Prostate gland (tissue), 2 donors: ENCODE measurements at regions not wholly inside any gene's neighbourhood (a gene's known extent, or its start where the extent isn't known, plus 50 kb on each side); places are given as distances from the start of the nearest gene placed in this dataset.
"Not testable (repeated sequence)": the region's sequence is repeated elsewhere in the genome, so short reads cannot be mapped to it uniquely, and the experiment has no call there.

ENCODE experiments used
- DNase-seq: peaks from one replicate; pipeline ENCODE4 v3.0.0-alpha.2; 2019; ENCODE audit warnings: low spot score
- H3K27ac ChIP-seq, 2 donors: fragments of 200-600 bp; sonication (generic); 2 replicates each; pipeline ENCODE4 v1.5.1; 2017 to 2019
- H3K27me3 ChIP-seq: fragments of 200-600 bp; sonication (generic); replicated peaks from 2 replicates; pipeline ENCODE4 v1.5.1; 2019; ENCODE audit not compliant: insufficient read depth
- H3K36me3 ChIP-seq, 2 donors: fragments of 200-600 bp; sonication (generic); 1 replicate in 1 of 2; 2 replicates in 1 of 2; pipeline versions ENCODE4 v1.5.1 to v1.8.1; 2017 to 2019
- H3K4me1 ChIP-seq: fragments of 200-600 bp; sonication (generic); replicated peaks from 2 replicates; pipeline ENCODE4 v1.5.1; 2019
- H3K4me3 ChIP-seq, 2 donors: fragments of 200-600 bp; sonication (generic); 2 replicates each; pipeline ENCODE4 v1.5.1; 2017 to 2019
- H3K9me3 ChIP-seq: fragments of 200-600 bp; sonication (generic); 2 replicates; pipeline ENCODE4 v1.5.1; 2017
- CTCF ChIP-seq, 4 experiments: fragments of 200-600 bp in 2 of 4; fragments of 450-650 bp in 2 of 4; sonication (generic) in 2 of 4; IDR thresholded peaks; 1 replicate in 3 of 4; 2 replicates in 1 of 4; pipeline ENCODE4 v1.5.1; 2016 to 2019; ENCODE audit warnings: antibody characterized with exemption in 4 of 4, mild to moderate bottlenecking in 2 of 4, moderate library complexity in 2 of 4
- POLR2A ChIP-seq: fragments of 450-650 bp; IDR thresholded peaks from one replicate; pipeline ENCODE4 v1.6.1; 2016; ENCODE audit warnings: antibody characterized with exemption, mild to moderate bottlenecking
- POLR2AphosphoS5 ChIP-seq: sonication (generic); formaldehyde crosslinking; IDR thresholded peaks from one replicate; pipeline ENCODE4 v1.6.1; 2017; ENCODE audit warnings: antibody characterized with exemption
- WGBS: methylation state at CpG from one replicate; pipeline ENCODE4 v1.1.5; 2018; 5-methylcytosine and 5-hydroxymethylcytosine counted together
- intact Hi-C: fragments of 100-400 bp; cut with DNase I; formaldehyde crosslinking; loops from one replicate; pipeline ENCODE4 v1.14.2; 2022

- DNase-seq, intact Hi-C loops: not testable (repeated sequence)
- WGBS = 88% methylated on average over 13 of the region's 13 CpGs
Measured at GRCh38 chr2:132068407-132068806, 93.3 kb downstream of the ANKRD30BL start.

GRCh38 chr2:132065391-132065790, 96.4 kb downstream of the ANKRD30BL start:
- DNase-seq, H3K36me3 ChIP-seq, H3K27me3 ChIP-seq, intact Hi-C loops, H3K4me3 ChIP-seq, H3K27ac ChIP-seq, H3K9me3 ChIP-seq, H3K4me1 ChIP-seq: not testable (repeated sequence)
- WGBS = 86% methylated on average over 2 of the region's 2 CpGs

More at GRCh38 chr2:132068407-132068806, 93.3 kb downstream of the ANKRD30BL start:
- H3K27ac ChIP-seq, H3K27me3 ChIP-seq, H3K4me1 ChIP-seq, H3K9me3 ChIP-seq, H3K36me3 ChIP-seq, H3K4me3 ChIP-seq: not testable (repeated sequence)

GRCh38 chr2:132039609-132040236, 122.0 kb downstream of the ANKRD30BL start:
- H3K4me1 ChIP-seq, H3K27ac ChIP-seq, H3K36me3 ChIP-seq, H3K4me3 ChIP-seq, DNase-seq, H3K27me3 ChIP-seq, intact Hi-C loops, H3K9me3 ChIP-seq: not testable (repeated sequence)
- WGBS = 48% methylated on average over 5 of the region's 5 CpGs

GRCh38 chr2:132038883-132039235, 122.9 kb downstream of the ANKRD30BL start:
- peak overlapping the region in 1 of 2 donors; percentile 31 for H3K4me3 ChIP-seq
- H3K36me3 ChIP-seq, H3K4me1 ChIP-seq, H3K27ac ChIP-seq, DNase-seq, H3K27me3 ChIP-seq, intact Hi-C loops, H3K9me3 ChIP-seq: not testable (repeated sequence)
- 3% methylated on average over 1 of the region's 1 CpG for WGBS

GRCh38 chr2:132038179-132038882, 123.4 kb downstream of the ANKRD30BL start:
- Histone ChIP-seq H3K4me3 (peak overlapping the region; percentile 31 to 35), H3K4me1 (no peaks in the 10 kb centered on the region), H3K27ac (no peak overlapping the region), H3K9me3 (no peaks in the 10 kb centered on the region), H3K36me3 (no peaks in the 10 kb centered on the region), H3K27me3 (no peaks in the 10 kb centered on the region)
- intact Hi-C loops = no loop called here
- WGBS = 1% methylated on average over 81 of the region's 84 CpGs
- TF ChIP-seq POLR2AphosphoS5 (no peak), POLR2A (no peak), CTCF (IDR thresholded peaks at IDR 0.05) (no peak)
- DNase-seq = no peak

- no peaks in the 10 kb centered on the region for H3K36me3 ChIP-seq
- H3K4me3 ChIP-seq = peak overlapping the region; percentile 31 to 35
- H3K4me1 ChIP-seq = no peaks in the 10 kb centered on the region
- H3K9me3 ChIP-seq = no peaks in the 10 kb centered on the region
- WGBS = 7% methylated on average over 47 of the region's 53 CpGs
- no peaks in the 10 kb centered on the region for H3K27me3 ChIP-seq
- intact Hi-C loops = no loop called here
- H3K27ac ChIP-seq = no peak overlapping the region
- no peak for DNase-seq
- TF ChIP-seq POLR2A (no peak), CTCF (IDR thresholded peaks at IDR 0.05) (no peak), POLR2AphosphoS5 (no peak)
Measured at GRCh38 chr2:132037527-132038178, 124.1 kb downstream of the ANKRD30BL start.

GRCh38 chr2:132034646-132035045, 127.1 kb downstream of the ANKRD30BL start:
- no peaks in the 10 kb centered on the region for H3K4me1 ChIP-seq
- H3K4me3 ChIP-seq = no peak overlapping the region
- TF ChIP-seq POLR2A = no peak
- TF ChIP-seq POLR2AphosphoS5 = no peak
- no peaks in the 10 kb centered on the region for H3K27me3 ChIP-seq
- no peak for DNase-seq
- no peak overlapping the region for H3K27ac ChIP-seq
- intact Hi-C loops = no loop called here
- no peaks in the 10 kb centered on the region for H3K9me3 ChIP-seq
- WGBS = 94% methylated on average over 2 of the region's 2 CpGs
- H3K36me3 ChIP-seq = no peaks in the 10 kb centered on the region
